HCT116 (cell line): ENCODE measurements at regions not wholly inside any gene's neighbourhood (a gene's known extent, or its start where the extent isn't known, plus 50 kb on each side); places are given as distances from the start of the nearest gene placed in this dataset.
"Not testable (repeated sequence)": the region's sequence is repeated elsewhere in the genome, so short reads cannot be mapped to it uniquely, and the experiment has no call there.

Experiments
- ATAC-seq: fragments of 200-7000 bp; cut with Tn5 transposase; 2 replicates; pipeline ENCODE4 v1.9.1; 2020; ENCODE audit warnings: mild to moderate bottlenecking, moderate library complexity
- BruUV-seq: library from RNA; stranded (reverse); fragments of 400-500 nt; replicated peaks from 2 replicates; lab custom pipeline; 2021; lab: Mats Ljungman, UMichigan
- CTCF ChIA-PET: fragments of 300-600 bp; sonication (Branson Sonifier 250); formaldehyde crosslinking; loops from one replicate; lab custom pipeline; 2021; ENCODE audit warnings: antibody characterized with exemption; lab: Charles Lee
- POLR2A ChIA-PET: fragments of 300-600, 350-600 bp; sonication (Branson Sonifier 250); formaldehyde crosslinking; loops from one replicate; lab custom pipeline; 2021; ENCODE audit warnings: antibody characterized with exemption; lab: Charles Lee
- RAD21 ChIA-PET, 2 experiments: fragments of 300-600 bp; sonication (Branson Sonifier 250); formaldehyde crosslinking; loops; one replicate each; lab custom pipeline; 2023; ENCODE audit warnings: low total read pairs in 2 of 2; ENCODE audit not compliant: uncharacterized antibody in 2 of 2, unreplicated experiment in 2 of 2, low non-redundant PET in 1 of 2; lab: Charles Lee
- DNase-seq: peaks from one replicate; pipeline ENCODE4 v3.0.0-alpha.2; 2010; ENCODE audit warnings: low read depth, low spot score
- H2AFZ ChIP-seq: fragments of 200-600 bp; shearing (Covaris generic), sonication (generic); 2 replicates; pipeline ENCODE4 v1.6.1; 2017; ENCODE audit warnings: low read depth, mixed run types, mixed read lengths, antibody characterized with exemption, low read length; ENCODE audit not compliant: poor library complexity, severe bottlenecking
- H3K27ac ChIP-seq: 2 replicates; pipeline ENCODE4 v1.5.1; 2012; ENCODE audit warnings: low read depth, low read length
- H3K27me3 ChIP-seq: fragments of 200-600 bp; sonication (generic); 2 replicates; pipeline ENCODE4 v1.6.1; 2016; ENCODE audit warnings: mixed run types, low read length, mixed read lengths; ENCODE audit not compliant: insufficient read depth
- H3K36me3 ChIP-seq, 2 experiments: fragments of 200-500 bp in 1 of 2; fragments of 200-600 bp in 1 of 2; sonication (Bioruptor generic) in 1 of 2; sonication (generic) in 1 of 2; 2 replicates each; pipeline versions ENCODE4 v1.5.1 to v1.6.1; 2014 to 2016; ENCODE audit warnings: low read length in 2 of 2, inconsistent platforms in 1 of 2, mixed read lengths in 1 of 2, mixed run types in 1 of 2; ENCODE audit not compliant: insufficient read depth in 2 of 2, control insufficient read depth in 1 of 2
- H3K4me1 ChIP-seq, 2 experiments: fragments of 200-600 bp in 1 of 2; sonication (generic) in 1 of 2; 2 replicates each; pipeline versions ENCODE4 v1.5.1 to v1.6.1; 2012 to 2017; ENCODE audit warnings: low read length in 2 of 2, inconsistent platforms in 1 of 2, mild to moderate bottlenecking in 1 of 2, mixed read lengths in 1 of 2, mixed run types in 1 of 2, moderate library complexity in 1 of 2; ENCODE audit not compliant: insufficient read depth in 2 of 2, control insufficient read depth in 1 of 2
- H3K4me2 ChIP-seq: fragments of 200-600 bp; sonication (generic); 2 replicates; pipeline ENCODE4 v1.6.1; 2017; ENCODE audit warnings: mixed run types, low read length, mixed read lengths
- H3K4me3 ChIP-seq, 2 experiments: fragments of 200-600 bp in 1 of 2; sonication (generic) in 1 of 2; replicated peaks in 1 of 2; 2 replicates each; pipeline ENCODE4 v1.5.1; 2011 to 2016; ENCODE audit warnings: low read length in 2 of 2, control low read depth in 1 of 2, low read depth in 1 of 2, mild to moderate bottlenecking in 1 of 2, mixed read lengths in 1 of 2, mixed run types in 1 of 2
- H3K79me2 ChIP-seq: fragments of 200-600 bp; sonication (generic); 2 replicates; pipeline ENCODE4 v1.6.1; 2017; ENCODE audit warnings: mild to moderate bottlenecking, mixed run types, low read length, moderate library complexity, mixed read lengths; ENCODE audit not compliant: insufficient read depth
- H3K9ac ChIP-seq: fragments of 200-600 bp; sonication (generic); 2 replicates; pipeline ENCODE4 v1.6.1; 2016; ENCODE audit warnings: low read length, mixed read lengths
- H3K9me2 ChIP-seq: fragments of 200-600 bp; sonication (generic), shearing (Covaris generic); 2 replicates; pipeline ENCODE4 v1.6.1; 2017; ENCODE audit warnings: mixed run types, mild to moderate bottlenecking, moderate library complexity; ENCODE audit not compliant: insufficient read depth
- H3K9me3 ChIP-seq, 2 experiments: fragments of 200-500 bp in 1 of 2; fragments of 200-600 bp in 1 of 2; sonication (Bioruptor generic) in 1 of 2; sonication (generic) in 1 of 2; 2 replicates each; pipeline ENCODE4 v1.6.1; 2014 to 2017; ENCODE audit warnings: low read length in 2 of 2, mixed read lengths in 2 of 2, inconsistent platforms in 1 of 2, low read depth in 1 of 2, mild to moderate bottlenecking in 1 of 2, mixed run types in 1 of 2, moderate library complexity in 1 of 2; ENCODE audit not compliant: control insufficient read depth in 1 of 2, insufficient read depth in 1 of 2
- H4K20me1 ChIP-seq: fragments of 200-600 bp; sonication (generic), shearing (Covaris generic); 2 replicates; pipeline ENCODE4 v1.6.1; 2017; ENCODE audit warnings: mixed run types, mild to moderate bottlenecking, moderate library complexity; ENCODE audit not compliant: insufficient read depth
- EGR1 ChIP-seq: IDR thresholded peaks from 2 replicates; pipeline ENCODE4 v1.6.1; 2012; ENCODE audit warnings: low read depth
- ELF1 ChIP-seq: IDR thresholded peaks from 2 replicates; pipeline ENCODE4 v1.6.1; 2012; ENCODE audit warnings: low read depth, borderline replicate concordance
- JUND ChIP-seq: IDR thresholded peaks from 2 replicates; pipeline ENCODE4 v1.6.1; 2012
- POLR2A ChIP-seq: IDR thresholded peaks from 2 replicates; pipeline ENCODE4 v1.7.0; 2011; ENCODE audit warnings: borderline replicate concordance; ENCODE audit not compliant: insufficient read depth, insufficient read length; ENCODE audit errors: extremely low read depth
- ZFX ChIP-seq: fragments of 450-650 bp; IDR thresholded peaks from 2 replicates; pipeline ENCODE4 v1.6.1; 2017
- ZNF274 ChIP-seq: fragments of 200-500 bp; sonication (Bioruptor generic); IDR thresholded peaks from 2 replicates; pipeline ENCODE4 v1.6.1; 2014; ENCODE audit warnings: mild to moderate bottlenecking, low read depth, low read length, inconsistent platforms
- intact Hi-C: fragments of 100-400 bp; cut with micrococcal nuclease; formaldehyde crosslinking; loops from 2 replicates; pipeline ENCODE4 v1.10.0; 2022

DNA sequence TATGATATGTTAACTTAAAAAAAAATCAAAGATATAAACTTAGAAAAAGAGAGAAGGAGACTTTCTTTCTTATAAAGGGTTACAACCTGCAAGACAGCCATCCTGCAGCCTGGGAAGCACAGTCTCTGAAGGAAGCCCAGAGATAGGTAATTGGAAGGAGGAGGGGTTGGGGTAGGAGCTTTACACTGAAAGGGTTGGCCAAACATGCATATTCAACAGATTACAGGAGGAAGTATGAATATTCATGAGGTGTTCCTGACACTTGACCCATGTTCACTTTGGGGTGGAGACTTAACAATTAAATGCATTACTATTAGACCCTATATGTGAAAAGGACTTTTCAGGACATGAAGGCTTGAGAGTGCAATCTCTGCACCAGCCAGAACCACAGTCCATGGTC lies 71.7 kb upstream of the CDH2 start:
- no TSS peak for BruUV-seq
- POLR2A ChIA-PET, result no interaction called here
- no peak for ATAC-seq

DNA sequence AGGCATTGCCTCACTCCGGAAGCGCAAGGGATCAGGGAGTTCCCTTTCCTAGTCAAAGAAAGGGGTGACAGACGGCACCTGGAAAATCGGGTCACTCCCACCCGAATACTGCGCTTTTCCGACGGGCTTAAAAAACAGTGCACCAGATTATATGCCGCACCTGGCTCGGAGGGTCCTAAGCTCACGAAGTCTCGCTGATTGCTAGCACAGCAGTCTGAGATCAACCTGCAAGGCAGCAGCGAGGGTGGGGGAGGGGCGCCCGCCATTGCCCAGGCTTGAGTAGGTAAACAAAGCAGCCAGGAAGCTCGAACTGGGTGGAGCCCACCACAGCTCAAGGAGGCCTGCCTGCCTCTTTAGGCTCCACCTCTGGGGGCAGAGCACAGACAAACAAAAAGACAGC lies 63.7 kb upstream of the CDH2 start:
- H3K27ac ChIP-seq, H2AFZ ChIP-seq, POLR2A ChIA-PET, H3K9me2 ChIP-seq, DNase-seq, H3K9me3 ChIP-seq, H3K36me3 ChIP-seq, H3K4me3 ChIP-seq, H3K4me2 ChIP-seq, RAD21 ChIA-PET, H3K9ac ChIP-seq, H4K20me1 ChIP-seq, CTCF ChIA-PET, BruUV-seq, ATAC-seq, H3K4me1 ChIP-seq, H3K79me2 ChIP-seq, H3K27me3 ChIP-seq: not testable (repeated sequence)
- intact Hi-C loops, result loop anchor here (10.0 kb wide), 1 partner anchor 56 kb away; no protein-coding TSS in a partner anchor

More for the DNA sequence above, 71.7 kb upstream of the CDH2 start:
- no peaks in the 10 kb centered on the region for H3K27me3 ChIP-seq
- ChIA-PET RAD21 (no interaction called here), CTCF (no interaction called here)
- H2AFZ ChIP-seq, result no peak overlapping the region
- no peak overlapping the region for H3K27ac ChIP-seq
- H3K79me2 ChIP-seq, result no peaks in the 10 kb centered on the region
- no peak for DNase-seq
- H3K9ac ChIP-seq, result no peak overlapping the region
- intact Hi-C loops, result loop anchor here (10.0 kb wide), 1 partner anchor 64 kb away; no protein-coding TSS in a partner anchor
- H3K36me3 ChIP-seq, result no peaks in the 10 kb centered on the region
- H4K20me1 ChIP-seq, result no peaks in the 10 kb centered on the region
- H3K9me3 ChIP-seq, result no peaks in the 10 kb centered on the region
- TF ChIP-seq ELF1 (no peak), ZNF274 (no peak), ZFX (no peak), POLR2A (no peak), JUND (no peak), EGR1 (no peak)
- H3K9me2 ChIP-seq, result no peaks in the 10 kb centered on the region
- no peaks in the 10 kb centered on the region for H3K4me1 ChIP-seq
- no peak overlapping the region for H3K4me2 ChIP-seq
- H3K4me3 ChIP-seq, result no peak overlapping the region
